Smooth muscle cell (in vitro differentiated cells): ENCODE measurements at regions not wholly inside any gene's neighbourhood (a gene's known extent, or its start where the extent isn't known, plus 50 kb on each side); places are given as distances from the start of the nearest gene placed in this dataset.

Experiments
- DNase-seq: peaks from one replicate; lab custom pipeline; 2025; ENCODE audit not compliant: unreplicated experiment; lab: John Stamatoyannopoulos, UW
- H2AFZ ChIP-seq: fragments of 200-600 bp; sonication (generic); 2 replicates; pipeline ENCODE4 v1.6.0; 2016; ENCODE audit warnings: antibody characterized with exemption, low read depth, mild to moderate bottlenecking
- H3F3A ChIP-seq: fragments of 200-600 bp; sonication (generic); 2 replicates; pipeline ENCODE4 v1.6.0; 2017; ENCODE audit warnings: antibody characterized with exemption, low read depth
- H3K27ac ChIP-seq: fragments of 200-600 bp; sonication (generic); 2 replicates; pipeline ENCODE4 v1.5.1; 2016; ENCODE audit warnings: low read depth, mild to moderate bottlenecking
- H3K27me3 ChIP-seq: fragments of 200-600 bp; sonication (generic); 2 replicates; pipeline ENCODE4 v1.6.1; 2016; ENCODE audit warnings: low read depth, mild to moderate bottlenecking
- H3K36me3 ChIP-seq: fragments of 200-600 bp; sonication (generic); 2 replicates; pipeline ENCODE4 v1.5.1; 2016; ENCODE audit warnings: low read depth
- H3K4me1 ChIP-seq: fragments of 200-600 bp; sonication (generic); 2 replicates; pipeline ENCODE4 v1.5.1; 2016; ENCODE audit warnings: low read depth
- H3K4me2 ChIP-seq: fragments of 200-600 bp; sonication (generic); 2 replicates; pipeline ENCODE4 v1.6.0; 2016; ENCODE audit warnings: mild to moderate bottlenecking
- H3K4me3 ChIP-seq: fragments of 200-600 bp; sonication (generic); 2 replicates; pipeline ENCODE4 v1.5.1; 2016; ENCODE audit warnings: mild to moderate bottlenecking
- H3K79me2 ChIP-seq: fragments of 200-600 bp; sonication (generic); 2 replicates; pipeline ENCODE4 v1.6.0; 2016; ENCODE audit warnings: low read depth, mild to moderate bottlenecking
- H3K9ac ChIP-seq: fragments of 200-600 bp; sonication (generic); 2 replicates; pipeline ENCODE4 v1.6.0; 2016; ENCODE audit warnings: low read depth
- H3K9me3 ChIP-seq: fragments of 200-600 bp; sonication (generic); replicated peaks from 2 replicates; pipeline ENCODE4 v1.5.1; 2016; ENCODE audit warnings: low read depth
- H4K20me1 ChIP-seq: fragments of 200-600 bp; sonication (generic); 2 replicates; pipeline ENCODE4 v1.6.0; 2016; ENCODE audit warnings: low read depth
- CTCF ChIP-seq: fragments of 200-600 bp; sonication (generic); IDR thresholded peaks from 2 replicates; pipeline ENCODE4 v1.5.1; 2017; ENCODE audit warnings: borderline replicate concordance, mild to moderate bottlenecking, antibody characterized with exemption; ENCODE audit not compliant: insufficient read depth, poor library complexity, severe bottlenecking
- WGBS: methylation state at CpG from one replicate; pipeline ENCODE4 v1.1.7; 2016; ENCODE audit warnings: low lambda C conversion rate; 5-methylcytosine and 5-hydroxymethylcytosine counted together

GRCh38 chr18:78659748-78660147, 319.9 kb upstream of the SALL3 start:
- Histone ChIP-seq H3K4me3 (no peak overlapping the region), H3F3A (no peaks in the 10 kb centered on the region), H3K4me2 (no peak overlapping the region), H3K9ac (no peak overlapping the region), H4K20me1 (no peaks in the 10 kb centered on the region), H3K27me3 (no peaks in the 10 kb centered on the region), H2AFZ (no peak overlapping the region), H3K27ac (no peak overlapping the region), H3K36me3 (no peaks in the 10 kb centered on the region), H3K9me3 (no peaks in the 10 kb centered on the region), H3K79me2 (no peaks in the 10 kb centered on the region), H3K4me1 (no peaks in the 10 kb centered on the region)
- peak; percentile 52 for TF ChIP-seq CTCF
- WGBS, result 57% methylated on average over 16 of the region's 16 CpGs
- no peak for DNase-seq

GRCh38 chr18:78660311-78660710, 319.3 kb upstream of the SALL3 start:
- Histone ChIP-seq H3K9ac (no peak overlapping the region), H3K4me1 (no peaks in the 10 kb centered on the region), H3K79me2 (no peaks in the 10 kb centered on the region), H4K20me1 (no peaks in the 10 kb centered on the region), H3F3A (no peaks in the 10 kb centered on the region), H3K9me3 (no peaks in the 10 kb centered on the region), H3K4me2 (no peak overlapping the region), H3K27ac (no peak overlapping the region), H2AFZ (no peak overlapping the region), H3K4me3 (no peak overlapping the region), H3K27me3 (no peaks in the 10 kb centered on the region), H3K36me3 (no peaks in the 10 kb centered on the region)
- no peak for TF ChIP-seq CTCF
- DNase-seq, result no peak
- WGBS, result 80% methylated on average over 10 of the region's 10 CpGs

DNA sequence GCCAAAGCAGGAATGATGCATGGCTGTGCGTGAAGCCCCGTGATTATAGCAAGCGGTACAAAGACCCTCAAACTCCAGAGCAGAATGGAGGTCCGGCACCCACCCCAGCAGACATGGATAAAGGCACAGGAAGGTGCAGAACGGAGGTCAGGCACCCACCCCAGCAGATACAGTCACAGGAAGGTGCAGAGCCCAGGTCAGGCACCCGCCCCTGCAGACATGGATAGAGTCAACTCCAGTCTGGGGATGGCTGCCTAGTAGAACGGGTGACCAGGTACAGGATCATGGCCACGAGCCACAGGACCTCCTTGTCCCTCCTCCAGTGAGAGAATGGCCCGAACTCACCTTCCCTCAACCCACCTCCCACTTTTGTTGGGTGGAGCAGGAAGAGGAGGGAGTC, 318.3 kb upstream of the SALL3 start:
- Histone ChIP-seq H3K9me3 (no peaks in the 10 kb centered on the region), H3F3A (no peaks in the 10 kb centered on the region), H2AFZ (no peak overlapping the region), H3K27ac (no peak overlapping the region), H3K79me2 (no peaks in the 10 kb centered on the region), H4K20me1 (no peaks in the 10 kb centered on the region), H3K4me3 (no peak overlapping the region), H3K9ac (no peak overlapping the region), H3K4me1 (no peaks in the 10 kb centered on the region), H3K36me3 (no peaks in the 10 kb centered on the region), H3K27me3 (no peaks in the 10 kb centered on the region), H3K4me2 (no peak overlapping the region)
- no peak for TF ChIP-seq CTCF
- 91% methylated on average over 9 of the region's 9 CpGs for WGBS
- DNase-seq, result no peak

DNA sequence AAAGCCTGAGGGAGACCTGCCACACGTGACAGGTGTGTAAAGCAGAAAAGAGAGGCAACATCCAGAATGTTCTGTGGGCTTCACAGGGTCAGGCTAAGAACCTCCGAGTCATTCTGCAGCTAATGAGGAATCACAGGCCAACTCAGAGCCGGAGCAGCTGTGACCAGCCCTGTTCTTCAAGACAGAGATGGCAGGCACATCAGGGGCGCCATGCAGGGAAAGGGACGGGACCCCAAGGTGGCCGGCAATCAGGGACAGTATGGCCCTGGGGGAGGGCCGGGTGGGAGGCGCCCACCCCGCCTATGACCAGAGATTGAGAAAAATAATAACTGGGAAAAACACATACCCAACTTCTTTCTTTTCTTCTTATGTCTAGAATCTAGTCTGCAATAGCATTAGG, 316.7 kb upstream of the SALL3 start:
- H2AFZ ChIP-seq, result no peak overlapping the region
- WGBS, result 90% methylated on average over 9 of the region's 9 CpGs
- no peak overlapping the region for H3K4me3 ChIP-seq
- H3K27me3 ChIP-seq, result no peaks in the 10 kb centered on the region
- H3K9me3 ChIP-seq, result no peaks in the 10 kb centered on the region
- no peak overlapping the region for H3K4me2 ChIP-seq
- no peaks in the 10 kb centered on the region for H4K20me1 ChIP-seq
- H3K36me3 ChIP-seq, result no peaks in the 10 kb centered on the region
- no peak overlapping the region for H3K27ac ChIP-seq
- no peaks in the 10 kb centered on the region for H3K79me2 ChIP-seq
- TF ChIP-seq CTCF, result no peak
- H3K4me1 ChIP-seq, result no peaks in the 10 kb centered on the region
- no peak overlapping the region for H3K9ac ChIP-seq
- DNase-seq, result no peak
- H3F3A ChIP-seq, result no peaks in the 10 kb centered on the region
